Neural crest cell (in vitro differentiated cells): ENCODE measurements at regions not wholly inside any gene's neighbourhood (a gene's known extent, or its start where the extent isn't known, plus 50 kb on each side); places are given as distances from the start of the nearest gene placed in this dataset.

Experiments
- DNase-seq: peaks from one replicate; pipeline ENCODE4 v3.0.0; 2021; ENCODE audit warnings: low read depth, mixed read lengths, low spot score
- H3K27ac Mint-ChIP-seq: one replicate; pipeline ENCODE4 v1.8.0; 2021; ENCODE audit warnings: mild to moderate bottlenecking, mixed read lengths; ENCODE audit not compliant: unreplicated experiment
- H3K27me3 Mint-ChIP-seq: 2 replicates; pipeline ENCODE4 v1.8.0; 2021; ENCODE audit warnings: low read depth, mild to moderate bottlenecking, mixed read lengths
- H3K36me3 Mint-ChIP-seq: 2 replicates; pipeline ENCODE4 v1.8.0; 2021; ENCODE audit warnings: low read depth, mild to moderate bottlenecking, mixed read lengths
- H3K4me1 Mint-ChIP-seq: 2 replicates; pipeline ENCODE4 v1.8.0; 2021; ENCODE audit warnings: mixed read lengths
- H3K4me3 Mint-ChIP-seq: one replicate; pipeline ENCODE4 v1.8.0; 2021; ENCODE audit warnings: mild to moderate bottlenecking, mixed read lengths
- H3K9me3 Mint-ChIP-seq: 2 replicates; pipeline ENCODE4 v1.8.0; 2021; ENCODE audit warnings: mixed read lengths
- CTCF ChIP-seq: fragments of 200-600 bp; sonication (generic); conservative IDR thresholded peaks from 2 replicates; pipeline ENCODE4 v1.5.0; 2021; ENCODE audit warnings: antibody characterized with exemption, mild to moderate bottlenecking

DNA sequence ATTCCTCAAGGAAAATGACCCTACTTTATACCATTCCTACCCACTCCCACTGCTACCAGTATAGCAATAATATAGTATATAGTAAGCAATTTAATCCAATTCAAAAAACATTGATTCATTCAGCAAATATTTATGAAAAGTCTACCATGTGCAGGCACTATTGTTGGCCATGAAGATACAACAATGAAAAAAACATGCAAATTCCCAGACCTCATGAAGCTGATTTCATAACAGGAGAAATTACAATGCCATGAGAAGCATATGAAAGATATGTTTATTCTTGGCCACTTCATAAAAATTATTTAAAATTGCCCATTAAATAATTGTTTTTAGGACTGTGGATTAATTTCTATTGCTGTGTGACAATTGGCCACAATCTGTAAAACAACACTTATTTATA is 315.8 kb upstream of the COL8A1 start:
- no peak for TF ChIP-seq CTCF
- Mint-ChIP-seq H3K36me3 (no peaks in the 10 kb centered on the region), H3K4me3 (no peak overlapping the region), H3K9me3 (no peaks in the 10 kb centered on the region), H3K27ac (no peak overlapping the region), H3K27me3 (peaks cover 3% of the 10 kb centered on the region), H3K4me1 (no peaks in the 10 kb centered on the region)
- DNase-seq = no peak

DNA sequence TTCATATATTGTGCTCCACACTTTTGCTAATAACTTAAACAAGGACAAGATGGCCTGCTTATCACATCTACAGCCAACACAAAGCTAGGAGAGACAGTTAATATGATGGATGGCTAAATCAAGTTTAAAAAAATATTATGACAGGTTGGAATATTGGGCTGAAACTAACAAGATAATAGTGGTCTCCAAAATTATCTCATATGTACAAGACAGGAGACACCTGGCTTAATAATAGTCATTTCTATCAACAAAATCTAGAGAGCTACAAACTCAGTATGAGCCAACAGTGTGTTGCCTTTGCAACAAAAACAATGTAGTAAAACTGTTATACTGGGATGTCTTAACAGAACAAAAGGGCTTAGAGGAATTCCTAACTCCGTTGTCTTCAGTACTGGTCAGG is 317.1 kb upstream of the COL8A1 start:
- Mint-ChIP-seq H3K27ac (no peak overlapping the region), H3K4me3 (no peak overlapping the region), H3K36me3 (no peaks in the 10 kb centered on the region), H3K4me1 (no peaks in the 10 kb centered on the region), H3K9me3 (no peaks in the 10 kb centered on the region), H3K27me3 (no peaks in the 10 kb centered on the region)
- no peak for DNase-seq
- no peak for TF ChIP-seq CTCF

DNA sequence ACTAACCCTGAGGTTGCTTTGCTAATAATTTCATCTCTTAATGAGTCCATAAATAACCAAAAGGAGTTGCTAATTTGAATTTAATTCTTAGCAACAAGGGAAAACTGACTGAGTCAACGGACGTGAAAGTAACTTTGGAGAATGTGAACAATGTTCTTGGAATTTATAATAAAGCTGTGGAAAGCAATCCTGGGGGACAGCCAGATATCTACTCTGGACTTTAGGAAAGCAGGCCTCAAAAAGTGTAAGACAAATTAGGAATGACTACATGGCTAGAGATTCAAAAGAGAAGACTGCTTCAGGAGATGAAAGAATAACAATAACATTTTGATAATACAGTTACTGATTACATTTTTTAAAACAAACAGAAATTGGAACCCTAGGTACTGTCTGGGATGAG is 318.4 kb upstream of the COL8A1 start:
- H3K4me1 Mint-ChIP-seq = no peaks in the 10 kb centered on the region
- no peaks in the 10 kb centered on the region for H3K9me3 Mint-ChIP-seq
- no peak for DNase-seq
- H3K36me3 Mint-ChIP-seq = no peaks in the 10 kb centered on the region
- no peak for TF ChIP-seq CTCF
- no peaks in the 10 kb centered on the region for H3K27me3 Mint-ChIP-seq
- no peak overlapping the region for H3K4me3 Mint-ChIP-seq
- no peak overlapping the region for H3K27ac Mint-ChIP-seq

GRCh38 chr3:99319450-99319849 is 318.9 kb upstream of the COL8A1 start:
- no peak for TF ChIP-seq CTCF
- no peak overlapping the region for H3K4me3 Mint-ChIP-seq
- no peaks in the 10 kb centered on the region for H3K27me3 Mint-ChIP-seq
- H3K36me3 Mint-ChIP-seq = no peaks in the 10 kb centered on the region
- no peak overlapping the region for H3K27ac Mint-ChIP-seq
- H3K9me3 Mint-ChIP-seq = no peaks in the 10 kb centered on the region
- no peak for DNase-seq
- no peaks in the 10 kb centered on the region for H3K4me1 Mint-ChIP-seq

DNA sequence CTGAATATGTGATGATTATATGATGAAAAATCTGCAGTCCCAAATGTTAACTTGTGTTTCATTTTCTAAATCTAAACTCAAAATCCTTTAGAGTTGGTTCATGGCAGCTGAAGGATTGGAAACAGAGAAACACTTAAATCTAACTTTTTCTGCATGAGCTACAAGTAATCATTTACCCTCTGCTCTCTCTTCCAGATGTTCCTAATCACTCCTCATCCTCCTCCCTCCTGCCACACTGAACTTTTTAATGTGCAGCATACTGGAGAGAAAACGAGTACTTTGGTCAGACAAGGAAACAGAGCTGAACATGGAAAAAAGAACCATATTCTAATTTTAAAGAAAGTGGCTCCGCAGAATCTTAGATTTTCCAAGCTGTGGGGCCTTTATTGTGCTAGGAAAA is 321.2 kb upstream of the COL8A1 start:
- H3K4me1 Mint-ChIP-seq = no peaks in the 10 kb centered on the region
- TF ChIP-seq CTCF = no peak
- peaks cover 3% of the 10 kb centered on the region for H3K36me3 Mint-ChIP-seq
- H3K4me3 Mint-ChIP-seq = no peak overlapping the region
- peaks cover under 1% of the 10 kb centered on the region for H3K9me3 Mint-ChIP-seq
- peaks cover under 1% of the 10 kb centered on the region for H3K27me3 Mint-ChIP-seq
- no peak overlapping the region for H3K27ac Mint-ChIP-seq
- no peak for DNase-seq

DNA sequence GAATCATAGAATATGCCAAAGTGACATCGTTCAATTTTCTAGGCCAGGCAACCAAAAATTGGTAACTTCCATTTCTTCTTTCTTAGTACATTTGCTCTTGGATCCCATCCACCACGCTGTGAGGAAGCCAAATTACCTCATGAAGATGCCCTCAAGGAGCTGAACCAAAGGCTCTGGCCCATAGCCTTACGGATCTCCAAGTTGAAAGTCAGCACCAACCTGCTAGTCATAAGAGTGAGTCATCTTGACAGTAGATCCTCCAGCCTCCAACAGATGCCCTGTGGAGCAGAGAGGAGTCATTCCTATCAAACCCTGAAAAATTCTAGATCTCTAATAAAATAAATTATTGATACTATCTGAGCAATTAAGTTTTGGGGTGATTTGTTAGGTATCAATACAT is 322.5 kb upstream of the COL8A1 start:
- Mint-ChIP-seq H3K4me3 (no peak overlapping the region), H3K9me3 (peaks cover 7% of the 10 kb centered on the region), H3K4me1 (no peaks in the 10 kb centered on the region), H3K27ac (no peak overlapping the region), H3K36me3 (peaks cover 3% of the 10 kb centered on the region), H3K27me3 (peaks cover 3% of the 10 kb centered on the region)
- DNase-seq = no peak
- no peak for TF ChIP-seq CTCF
